Adipocyte (in vitro differentiated cells): ENCODE measurements at regions not wholly inside any gene's neighbourhood (a gene's known extent, or its start where the extent isn't known, plus 50 kb on each side); places are given as distances from the start of the nearest gene placed in this dataset.

Experiments
- DNase-seq: peaks from one replicate; pipeline ENCODE4 v3.0.0-alpha.2; 2015; ENCODE audit warnings: low read depth
- H3K27me3 ChIP-seq: replicated peaks from 2 replicates; pipeline ENCODE4 v1.7.0; 2013; ENCODE audit warnings: mild to moderate bottlenecking, low read length, moderate library complexity; ENCODE audit not compliant: control insufficient read depth, insufficient read depth
- H3K36me3 ChIP-seq: 2 replicates; pipeline ENCODE4 v1.7.0; 2013; ENCODE audit warnings: low read length, mild to moderate bottlenecking, moderate library complexity; ENCODE audit not compliant: control insufficient read depth, insufficient read depth, severe bottlenecking
- H3K4me1 ChIP-seq: 2 replicates; pipeline ENCODE4 v1.7.0; 2013; ENCODE audit warnings: mild to moderate bottlenecking, low read length, moderate library complexity; ENCODE audit not compliant: control insufficient read depth, insufficient read depth
- H3K4me3 ChIP-seq: 2 replicates; pipeline ENCODE4 v1.7.0; 2013; ENCODE audit warnings: mild to moderate bottlenecking, low read length, moderate library complexity
- H3K9ac ChIP-seq: 2 replicates; pipeline ENCODE4 v1.7.0; 2013; ENCODE audit warnings: mild to moderate bottlenecking, low read length, moderate library complexity
- H3K9me3 ChIP-seq: 2 replicates; pipeline ENCODE4 v1.7.0; 2013; ENCODE audit warnings: mild to moderate bottlenecking, low read length, moderate library complexity; ENCODE audit not compliant: control insufficient read depth

DNA sequence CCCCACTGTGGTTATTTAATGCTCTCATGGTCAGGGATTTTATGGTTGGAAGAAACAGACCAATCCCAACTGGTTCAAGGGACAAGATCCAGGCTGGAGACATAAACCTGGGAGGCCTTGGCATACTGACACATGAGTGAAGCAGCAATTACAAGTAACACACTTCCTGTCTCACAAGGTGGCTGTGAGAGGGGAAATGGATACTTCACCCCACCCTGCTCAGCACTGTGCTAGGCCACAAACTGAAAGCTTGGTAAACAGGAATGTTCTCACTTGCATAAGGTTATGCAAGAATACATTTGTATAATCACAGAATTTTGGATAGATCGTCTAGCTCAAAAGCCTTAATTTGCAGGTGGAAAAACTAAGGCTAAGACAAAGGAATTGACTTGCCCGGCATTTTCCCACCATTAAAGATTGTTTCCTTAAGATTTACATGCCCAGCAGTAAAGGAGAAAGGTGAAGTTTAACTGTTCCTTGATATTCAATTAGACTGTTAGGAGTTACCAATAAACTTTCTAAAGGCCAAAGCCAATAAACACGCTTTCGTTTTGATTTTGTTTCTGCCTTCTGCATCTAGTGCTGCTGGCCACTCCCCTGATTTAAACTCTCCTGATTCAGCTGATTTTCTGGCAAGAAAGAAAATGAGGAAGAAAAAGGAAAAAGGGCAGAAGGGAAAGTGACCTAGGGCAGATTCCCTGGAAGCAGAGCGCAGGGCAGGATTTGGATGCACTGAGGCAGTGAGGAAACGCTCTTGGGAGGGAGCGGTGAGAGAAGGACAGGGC lies 215.6 kb upstream of the CDH5 start:
- no peaks in the 10 kb centered on the region for H3K9me3 ChIP-seq
- no peaks in the 10 kb centered on the region for H3K36me3 ChIP-seq
- H3K9ac ChIP-seq: peak overlapping the region; percentile 41
- H3K4me3 ChIP-seq: no peak overlapping the region
- DNase-seq: peak; percentile 48
- H3K4me1 ChIP-seq: peaks cover 25% of the 10 kb centered on the region
- no peaks in the 10 kb centered on the region for H3K27me3 ChIP-seq

DNA sequence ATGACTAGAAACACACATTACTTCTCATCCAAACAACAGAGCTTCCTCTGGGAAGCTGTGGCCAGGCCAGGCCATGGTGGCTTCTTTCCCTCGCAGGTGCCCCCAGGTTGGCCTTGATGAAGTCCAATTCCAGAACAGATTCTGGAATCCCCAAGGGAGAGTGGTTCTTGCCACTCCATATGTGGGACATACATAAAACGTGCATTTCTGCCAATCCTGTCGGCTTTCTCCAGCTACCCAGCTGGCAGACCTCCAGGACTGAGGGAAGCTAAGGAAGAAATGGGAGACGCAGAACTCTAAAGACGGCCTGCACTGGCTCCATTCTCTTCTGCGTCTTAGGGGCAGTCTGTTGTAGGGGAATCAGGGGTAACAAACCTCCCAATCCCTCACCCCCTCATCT lies 219.2 kb upstream of the CDH5 start:
- no peaks in the 10 kb centered on the region for H3K27me3 ChIP-seq

DNA sequence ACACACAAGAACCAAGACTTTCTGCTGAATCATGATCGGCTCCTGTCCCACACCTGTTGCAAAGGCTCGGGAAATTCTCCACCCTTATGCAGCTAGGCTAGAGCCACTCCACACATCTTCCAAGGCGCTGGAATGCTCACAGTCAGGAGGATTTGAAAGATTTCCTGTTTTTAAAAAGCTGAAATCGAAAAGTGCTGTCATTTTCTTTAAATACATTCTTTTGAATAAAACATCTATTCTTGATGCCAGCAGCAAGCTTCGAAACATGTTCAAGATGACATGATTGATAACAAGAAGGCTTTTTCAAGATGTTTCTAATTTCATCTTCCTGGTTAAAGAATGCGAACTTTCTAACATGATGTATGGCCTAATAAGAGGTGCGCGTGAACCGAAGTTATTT lies 219.7 kb upstream of the CDH5 start:
- H3K36me3 ChIP-seq: no peaks in the 10 kb centered on the region
- no peaks in the 10 kb centered on the region for H3K27me3 ChIP-seq
- no peak overlapping the region for H3K9ac ChIP-seq
- DNase-seq: no peak
- no peak overlapping the region for H3K4me3 ChIP-seq
- H3K9me3 ChIP-seq: no peaks in the 10 kb centered on the region
- H3K4me1 ChIP-seq: peaks cover 15% of the 10 kb centered on the region

More for the DNA sequence above, 219.2 kb upstream of the CDH5 start:
- Histone ChIP-seq H3K36me3 (no peaks in the 10 kb centered on the region), H3K4me3 (no peak overlapping the region), H3K9ac (no peak overlapping the region), H3K9me3 (no peaks in the 10 kb centered on the region), H3K4me1 (peaks cover 17% of the 10 kb centered on the region)
- DNase-seq: no peak

DNA sequence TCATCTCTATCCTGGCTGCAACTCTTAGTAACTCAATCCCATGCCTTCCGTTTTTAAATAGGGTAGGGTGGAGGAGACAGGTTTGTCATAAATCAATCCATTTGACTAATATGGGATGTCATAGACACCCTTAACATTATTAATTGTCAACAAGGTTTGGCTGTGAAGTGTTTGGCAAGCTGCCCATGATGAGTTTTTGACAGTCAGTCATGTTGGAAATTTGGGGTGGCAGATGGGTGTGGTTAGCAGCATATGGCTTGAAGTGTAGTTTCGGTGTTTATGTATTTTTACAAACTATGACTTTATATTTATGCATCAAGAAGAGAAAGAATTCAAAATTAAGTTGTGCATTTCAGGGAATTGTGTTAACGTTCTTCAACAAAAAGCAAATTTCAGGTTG lies 221.8 kb upstream of the CDH5 start:
- H3K36me3 ChIP-seq: no peaks in the 10 kb centered on the region
- no peak for DNase-seq
- H3K9me3 ChIP-seq: no peaks in the 10 kb centered on the region
- H3K4me1 ChIP-seq: no peaks in the 10 kb centered on the region
- no peaks in the 10 kb centered on the region for H3K27me3 ChIP-seq
- H3K4me3 ChIP-seq: no peak overlapping the region
- H3K9ac ChIP-seq: no peak overlapping the region

DNA sequence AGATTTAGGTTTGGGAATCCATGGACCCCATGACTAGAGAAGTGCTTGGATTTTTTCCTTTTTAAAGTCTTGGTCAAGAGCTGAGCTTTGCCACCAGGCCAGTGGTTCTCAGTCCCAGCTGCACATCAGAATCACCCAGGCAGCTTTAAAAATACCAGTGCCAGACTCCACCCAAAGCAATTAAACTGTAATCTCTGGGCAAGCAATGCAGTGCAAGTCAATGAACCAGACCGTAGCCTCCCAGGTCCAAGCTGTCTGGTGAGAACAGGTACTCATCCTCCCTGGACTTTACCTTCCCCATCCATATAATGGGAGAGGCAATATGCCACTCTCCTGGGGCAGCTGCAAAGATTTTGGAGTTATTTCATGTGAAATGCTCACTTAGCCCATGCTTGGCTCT lies 223.1 kb upstream of the CDH5 start:
- Histone ChIP-seq H3K27me3 (no peaks in the 10 kb centered on the region), H3K36me3 (no peaks in the 10 kb centered on the region), H3K9me3 (no peaks in the 10 kb centered on the region), H3K9ac (no peak overlapping the region), H3K4me1 (no peaks in the 10 kb centered on the region), H3K4me3 (no peak overlapping the region)
- no peak for DNase-seq

DNA sequence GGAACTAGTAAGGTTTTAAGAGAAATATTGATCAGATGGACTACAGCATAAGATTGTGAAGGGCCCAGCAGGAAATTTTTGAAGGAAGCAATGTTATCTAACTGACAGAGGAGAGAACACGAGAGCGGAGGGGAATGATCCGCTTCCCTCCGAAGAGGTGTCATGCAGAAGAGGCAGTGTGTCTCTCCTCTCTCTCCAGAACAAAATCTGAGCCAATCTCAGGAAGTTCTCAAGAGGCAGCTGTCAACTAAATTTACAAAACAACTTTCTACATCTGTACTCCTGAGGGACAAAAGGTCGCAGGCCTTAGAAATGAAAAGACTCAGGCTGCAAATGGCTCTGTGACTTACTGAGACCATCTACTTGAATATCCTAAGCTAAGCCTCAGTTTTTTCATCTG lies 224.6 kb upstream of the CDH5 start:
- H3K9ac ChIP-seq: no peak overlapping the region
- H3K4me1 ChIP-seq: no peaks in the 10 kb centered on the region
- H3K9me3 ChIP-seq: no peaks in the 10 kb centered on the region
- H3K4me3 ChIP-seq: no peak overlapping the region
- no peak for DNase-seq
- no peaks in the 10 kb centered on the region for H3K27me3 ChIP-seq
- no peaks in the 10 kb centered on the region for H3K36me3 ChIP-seq

DNA sequence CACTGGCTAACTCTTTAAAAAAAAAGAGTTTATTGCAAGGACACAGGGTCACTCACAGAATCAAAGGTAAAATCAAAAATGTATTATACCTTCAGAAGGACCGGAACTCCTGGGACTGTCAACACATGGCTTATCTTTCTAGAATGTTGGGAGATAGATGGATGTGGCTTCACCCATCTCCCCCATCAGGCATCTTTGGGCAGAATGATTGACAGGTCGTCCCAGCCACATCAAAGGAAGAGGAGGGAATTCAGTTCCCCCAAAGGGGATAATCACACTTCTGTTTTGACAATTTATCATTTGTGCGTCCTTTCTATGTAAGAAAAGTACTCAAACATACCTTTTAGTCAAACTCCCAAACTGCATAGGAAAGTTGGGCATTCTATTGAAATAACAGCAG lies 228.6 kb upstream of the CDH5 start:
- no peaks in the 10 kb centered on the region for H3K27me3 ChIP-seq
- no peak for DNase-seq
- no peaks in the 10 kb centered on the region for H3K9me3 ChIP-seq
- H3K9ac ChIP-seq: no peak overlapping the region
- no peak overlapping the region for H3K4me3 ChIP-seq
- H3K4me1 ChIP-seq: peaks cover 8% of the 10 kb centered on the region
- H3K36me3 ChIP-seq: no peaks in the 10 kb centered on the region

DNA sequence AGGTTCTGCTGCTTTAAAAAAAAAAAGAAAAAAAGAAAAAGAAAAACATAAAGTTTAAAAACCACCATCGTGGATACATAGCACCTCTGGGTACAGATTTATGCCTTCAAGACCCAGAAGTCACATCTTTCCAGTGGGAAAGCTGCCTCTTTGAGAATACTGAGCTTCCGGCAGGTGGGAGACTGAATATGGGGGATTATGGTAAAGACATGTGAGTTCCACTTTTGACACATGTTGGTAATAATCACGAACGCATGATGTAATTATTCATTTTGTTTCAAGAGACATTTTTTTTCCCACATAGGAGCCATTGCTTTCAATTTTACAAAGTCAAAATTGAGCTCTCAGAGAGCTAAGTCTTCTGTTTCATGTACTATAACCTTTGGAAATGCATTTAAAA lies 229.7 kb upstream of the CDH5 start:
- no peaks in the 10 kb centered on the region for H3K9me3 ChIP-seq
- H3K27me3 ChIP-seq: no peaks in the 10 kb centered on the region
- no peaks in the 10 kb centered on the region for H3K36me3 ChIP-seq
- H3K9ac ChIP-seq: no peak overlapping the region
- no peak for DNase-seq
- H3K4me1 ChIP-seq: peaks cover 13% of the 10 kb centered on the region
- no peak overlapping the region for H3K4me3 ChIP-seq

DNA sequence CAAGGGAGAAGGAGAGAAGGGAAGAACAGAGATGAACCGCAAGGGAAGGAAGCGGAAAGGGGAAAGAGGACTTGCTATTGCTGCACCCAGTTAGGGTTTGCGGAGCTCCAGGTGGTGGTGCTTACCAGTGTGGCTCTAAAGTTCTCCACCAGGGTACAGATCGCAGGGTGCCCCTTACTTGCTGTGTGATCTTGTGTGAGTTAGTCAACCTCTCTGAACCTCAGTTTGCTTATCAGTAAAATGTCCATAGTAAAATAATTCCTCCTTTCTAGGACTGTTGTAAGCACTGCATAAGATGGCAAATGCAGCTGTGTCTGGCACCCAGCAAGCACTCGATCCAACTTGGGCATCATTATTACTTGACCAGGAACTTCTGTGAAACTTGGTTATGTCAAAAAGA lies 230.7 kb upstream of the CDH5 start:
- DNase-seq: no peak
- no peaks in the 10 kb centered on the region for H3K27me3 ChIP-seq
- H3K36me3 ChIP-seq: no peaks in the 10 kb centered on the region
- no peak overlapping the region for H3K9ac ChIP-seq
- no peaks in the 10 kb centered on the region for H3K9me3 ChIP-seq
- peaks cover 23% of the 10 kb centered on the region for H3K4me1 ChIP-seq
- H3K4me3 ChIP-seq: no peak overlapping the region

DNA sequence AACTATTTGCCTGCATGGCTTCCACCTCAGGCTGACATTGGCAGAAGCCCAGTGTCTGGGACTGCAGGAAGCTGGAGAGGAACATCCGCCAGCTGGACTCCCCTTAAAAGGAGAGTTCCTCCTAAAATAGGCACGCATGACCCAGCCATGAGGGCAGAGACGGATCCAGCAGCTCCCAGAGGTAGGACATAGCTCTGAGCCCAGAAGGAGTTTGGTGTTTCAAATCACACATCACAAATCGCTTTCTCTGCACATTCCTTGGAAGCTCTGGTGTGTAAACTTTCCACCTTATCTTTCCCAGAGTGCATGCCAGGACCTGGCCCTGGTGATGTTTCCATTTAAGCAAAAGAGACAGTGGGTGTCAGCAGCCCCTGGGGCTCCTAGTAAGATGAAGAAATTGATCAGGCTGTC lies 231.1 kb upstream of the CDH5 start:
- Histone ChIP-seq H3K36me3 (no peaks in the 10 kb centered on the region), H3K9ac (no peak overlapping the region), H3K4me1 (peaks cover 25% of the 10 kb centered on the region), H3K4me3 (no peak overlapping the region), H3K27me3 (no peaks in the 10 kb centered on the region), H3K9me3 (no peaks in the 10 kb centered on the region)
- no peak for DNase-seq

DNA sequence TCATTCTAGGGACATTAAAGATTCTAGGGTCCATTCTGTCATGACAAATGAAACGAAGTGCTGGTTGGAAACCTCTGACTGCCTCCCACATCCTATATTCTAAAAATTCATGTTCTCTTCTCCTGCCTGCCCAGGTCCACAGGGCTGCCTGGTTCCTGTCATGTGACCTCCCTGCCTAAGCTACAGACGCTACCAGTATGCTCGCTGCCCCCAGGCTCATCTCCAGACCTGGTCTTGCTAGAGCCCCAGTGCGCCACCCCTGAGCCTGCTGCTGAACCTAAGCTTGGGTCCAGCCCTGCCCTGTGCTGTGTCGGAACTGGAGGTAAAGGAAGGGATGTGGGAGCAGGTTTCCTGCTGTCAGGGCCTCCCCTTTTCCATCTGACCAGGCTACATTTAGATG lies 231.6 kb upstream of the CDH5 start:
- DNase-seq: no peak
- Histone ChIP-seq H3K9me3 (no peaks in the 10 kb centered on the region), H3K9ac (no peak overlapping the region), H3K27me3 (no peaks in the 10 kb centered on the region), H3K4me3 (no peak overlapping the region), H3K36me3 (no peaks in the 10 kb centered on the region), H3K4me1 (peaks cover 30% of the 10 kb centered on the region)
